ENCODE measurements at regions not wholly inside any gene's neighbourhood (a gene's known extent, or its start where the extent isn't known, plus 50 kb on each side); places are given as distances from the start of the nearest gene placed in this dataset.

DNA sequence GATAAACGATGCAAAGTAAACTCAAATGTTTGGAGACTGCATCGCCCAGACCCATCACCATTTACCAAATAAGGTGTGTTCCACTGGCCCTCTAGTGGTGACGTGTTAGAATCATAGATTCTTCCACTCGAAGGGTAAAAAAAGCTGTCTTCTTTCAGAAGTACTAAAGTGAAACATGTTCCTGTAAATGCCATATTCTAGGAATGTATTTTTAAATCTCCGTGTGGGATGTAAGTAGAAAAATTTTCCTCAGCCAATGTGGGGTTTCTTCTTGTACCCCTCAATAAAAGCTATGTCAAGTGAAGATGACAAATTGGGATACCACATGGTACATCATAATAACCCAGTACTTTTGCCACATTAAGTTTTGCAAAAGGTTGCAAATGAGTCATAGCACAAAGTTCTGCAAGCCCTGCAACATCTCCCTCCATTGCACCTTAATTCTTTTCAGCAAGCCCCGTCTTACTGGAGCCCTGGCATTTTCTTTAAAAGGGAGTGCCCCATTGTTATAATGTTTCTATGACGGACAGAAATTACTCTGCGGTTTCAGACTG, 100.8 kb downstream of the CCER1 start:
- TF ChIP-seq EP300 (IDR thresholded peaks at IDR 0.05; ENCODE audit: low read depth) (no peak), CTCF (IDR thresholded peaks at IDR 0.05) (peak; percentile 56 to 74 (median 64)), POLR2AphosphoS5 (IDR thresholded peaks at IDR 0.05) (no peak), POLR2A (IDR thresholded peaks at IDR 0.05) (no peak)

Data from transverse colon (tissue), 4 donors.